ENCODE measurements at regions not wholly inside any gene's neighbourhood (a gene's known extent, or its start where the extent isn't known, plus 50 kb on each side); places are given as distances from the start of the nearest gene placed in this dataset.

DNA sequence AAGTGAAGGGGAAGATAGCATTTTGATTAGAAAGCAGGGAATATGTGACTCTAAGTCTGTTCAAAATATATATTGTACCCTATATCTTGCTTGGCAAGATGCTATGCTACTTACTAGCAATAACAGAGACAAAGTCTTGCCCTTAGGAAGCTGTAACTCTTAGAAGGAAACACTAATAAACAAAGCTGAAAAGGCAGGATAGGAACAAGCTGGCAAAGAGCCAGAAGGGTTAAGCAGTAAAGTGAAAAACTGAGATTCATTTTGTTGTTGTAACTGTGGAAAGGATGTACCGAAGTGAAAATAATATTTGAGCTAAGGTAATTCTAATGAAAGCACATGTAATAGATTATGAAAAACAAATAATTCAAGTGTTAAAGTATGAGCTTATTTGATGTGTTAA, 527.1 kb upstream of the FLRT2 start:
- Histone ChIP-seq H4K20me1 (replicated peaks; ENCODE audit: insufficient read depth) (no peaks in the 10 kb centered on the region), H2AFZ (no peak overlapping the region), H3K4me1 (ENCODE audit: insufficient read depth) (no peaks in the 10 kb centered on the region), H3K9me2 (ENCODE audit: insufficient read depth) (peaks cover 7% of the 10 kb centered on the region; the same call in 1 of the 2 replicates), H3K4me3 (no peak overlapping the region), H3K36me3 (ENCODE audit: insufficient read depth) (no peaks in the 10 kb centered on the region), H3K4me2 (no peak overlapping the region), H3F3A (replicated peaks; ENCODE audit: low read depth) (no peaks in the 10 kb centered on the region), H3K27ac (ENCODE audit: low read depth) (no peak overlapping the region), H3K79me2 (replicated peaks; ENCODE audit: insufficient read depth) (no peaks in the 10 kb centered on the region), H3K27me3 (ENCODE audit: insufficient read depth) (no peaks in the 10 kb centered on the region)
- Mint-ChIP-seq H3K27ac (no peak overlapping the region), H3K27me3 (ENCODE audit: insufficient read depth, low read depth, poor library complexity) (no peaks in the 10 kb centered on the region), H3K36me3 (ENCODE audit: low read depth) (no peaks in the 10 kb centered on the region), H3K4me3 (no peak overlapping the region), H3K4me1 (no peaks in the 10 kb centered on the region), H3K9me3 (no peaks in the 10 kb centered on the region)
- no peak for DNase-seq (ENCODE audit: low spot score)
- no peak for ATAC-seq
- TF ChIP-seq, protein P1, sequence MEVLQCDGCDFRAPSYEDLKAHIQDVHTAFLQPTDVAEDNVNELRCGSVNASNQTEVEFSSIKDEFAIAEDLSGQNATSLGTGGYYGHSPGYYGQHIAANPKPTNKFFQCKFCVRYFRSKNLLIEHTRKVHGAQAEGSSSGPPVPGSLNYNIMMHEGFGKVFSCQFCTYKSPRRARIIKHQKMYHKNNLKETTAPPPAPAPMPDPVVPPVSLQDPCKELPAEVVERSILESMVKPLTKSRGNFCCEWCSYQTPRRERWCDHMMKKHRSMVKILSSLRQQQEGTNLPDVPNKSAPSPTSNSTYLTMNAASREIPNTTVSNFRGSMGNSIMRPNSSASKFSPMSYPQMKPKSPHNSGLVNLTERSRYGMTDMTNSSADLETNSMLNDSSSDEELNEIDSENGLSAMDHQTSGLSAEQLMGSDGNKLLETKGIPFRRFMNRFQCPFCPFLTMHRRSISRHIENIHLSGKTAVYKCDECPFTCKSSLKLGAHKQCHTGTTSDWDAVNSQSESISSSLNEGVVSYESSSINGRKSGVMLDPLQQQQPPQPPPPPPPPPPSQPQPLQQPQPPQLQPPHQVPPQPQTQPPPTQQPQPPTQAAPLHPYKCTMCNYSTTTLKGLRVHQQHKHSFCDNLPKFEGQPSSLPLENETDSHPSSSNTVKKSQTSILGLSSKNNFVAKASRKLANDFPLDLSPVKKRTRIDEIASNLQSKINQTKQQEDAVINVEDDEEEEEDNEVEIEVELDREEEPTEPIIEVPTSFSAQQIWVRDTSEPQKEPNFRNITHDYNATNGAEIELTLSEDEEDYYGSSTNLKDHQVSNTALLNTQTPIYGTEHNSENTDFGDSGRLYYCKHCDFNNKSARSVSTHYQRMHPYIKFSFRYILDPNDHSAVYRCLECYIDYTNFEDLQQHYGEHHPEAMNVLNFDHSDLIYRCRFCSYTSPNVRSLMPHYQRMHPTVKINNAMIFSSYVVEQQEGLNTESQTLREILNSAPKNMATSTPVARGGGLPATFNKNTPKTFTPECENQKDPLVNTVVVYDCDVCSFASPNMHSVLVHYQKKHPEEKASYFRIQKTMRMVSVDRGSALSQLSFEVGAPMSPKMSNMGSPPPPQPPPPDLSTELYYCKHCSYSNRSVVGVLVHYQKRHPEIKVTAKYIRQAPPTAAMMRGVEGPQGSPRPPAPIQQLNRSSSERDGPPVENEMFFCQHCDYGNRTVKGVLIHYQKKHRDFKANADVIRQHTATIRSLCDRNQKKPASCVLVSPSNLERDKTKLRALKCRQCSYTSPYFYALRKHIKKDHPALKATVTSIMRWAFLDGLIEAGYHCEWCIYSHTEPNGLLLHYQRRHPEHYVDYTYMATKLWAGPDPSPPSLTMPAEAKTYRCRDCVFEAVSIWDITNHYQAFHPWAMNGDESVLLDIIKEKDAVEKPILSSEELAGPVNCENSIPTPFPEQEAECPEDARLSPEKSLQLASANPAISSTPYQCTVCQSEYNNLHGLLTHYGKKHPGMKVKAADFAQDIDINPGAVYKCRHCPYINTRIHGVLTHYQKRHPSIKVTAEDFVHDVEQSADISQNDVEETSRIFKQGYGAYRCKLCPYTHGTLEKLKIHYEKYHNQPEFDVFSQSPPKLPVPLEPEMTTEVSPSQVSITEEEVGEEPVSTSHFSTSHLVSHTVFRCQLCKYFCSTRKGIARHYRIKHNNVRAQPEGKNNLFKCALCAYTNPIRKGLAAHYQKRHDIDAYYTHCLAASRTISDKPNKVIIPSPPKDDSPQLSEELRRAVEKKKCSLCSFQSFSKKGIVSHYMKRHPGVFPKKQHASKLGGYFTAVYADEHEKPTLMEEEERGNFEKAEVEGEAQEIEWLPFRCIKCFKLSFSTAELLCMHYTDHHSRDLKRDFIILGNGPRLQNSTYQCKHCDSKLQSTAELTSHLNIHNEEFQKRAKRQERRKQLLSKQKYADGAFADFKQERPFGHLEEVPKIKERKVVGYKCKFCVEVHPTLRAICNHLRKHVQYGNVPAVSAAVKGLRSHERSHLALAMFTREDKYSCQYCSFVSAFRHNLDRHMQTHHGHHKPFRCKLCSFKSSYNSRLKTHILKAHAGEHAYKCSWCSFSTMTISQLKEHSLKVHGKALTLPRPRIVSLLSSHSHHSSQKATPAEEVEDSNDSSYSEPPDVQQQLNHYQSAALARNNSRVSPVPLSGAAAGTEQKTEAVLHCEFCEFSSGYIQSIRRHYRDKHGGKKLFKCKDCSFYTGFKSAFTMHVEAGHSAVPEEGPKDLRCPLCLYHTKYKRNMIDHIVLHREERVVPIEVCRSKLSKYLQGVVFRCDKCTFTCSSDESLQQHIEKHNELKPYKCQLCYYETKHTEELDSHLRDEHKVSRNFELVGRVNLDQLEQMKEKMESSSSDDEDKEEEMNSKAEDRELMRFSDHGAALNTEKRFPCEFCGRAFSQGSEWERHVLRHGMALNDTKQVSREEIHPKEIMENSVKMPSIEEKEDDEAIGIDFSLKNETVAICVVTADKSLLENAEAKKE (CRISPR knock-in tag; IDR thresholded peaks at IDR 0.05) = no peak
- TF ChIP-seq ZNF114 (CRISPR knock-in tag; IDR thresholded peaks at IDR 0.05) (no peak), EZH2phosphoT487 (IDR thresholded peaks at IDR 0.05; ENCODE audit: unreplicated experiment) (no peak), STAT1 (IDR thresholded peaks at IDR 0.05; ENCODE audit: unreplicated experiment) (no peak), EZH2 (IDR thresholded peaks at IDR 0.05; ENCODE audit: low read depth, unreplicated experiment) (no peak), JUNB (IDR thresholded peaks at IDR 0.05; ENCODE audit: unreplicated experiment) (no peak), POLR2AphosphoS5 (IDR thresholded peaks at IDR 0.05; ENCODE audit: low read depth) (no peak), NANOG (IDR thresholded peaks at IDR 0.05; ENCODE audit: borderline replicate concordance) (no peak), ZNF331 (CRISPR knock-in tag; IDR thresholded peaks at IDR 0.05; ENCODE audit: low read depth) (no peak), CREB1 (CRISPR knock-in tag; IDR thresholded peaks at IDR 0.05; ENCODE audit: low read depth) (no peak)
- TF ChIP-seq, protein P2, sequence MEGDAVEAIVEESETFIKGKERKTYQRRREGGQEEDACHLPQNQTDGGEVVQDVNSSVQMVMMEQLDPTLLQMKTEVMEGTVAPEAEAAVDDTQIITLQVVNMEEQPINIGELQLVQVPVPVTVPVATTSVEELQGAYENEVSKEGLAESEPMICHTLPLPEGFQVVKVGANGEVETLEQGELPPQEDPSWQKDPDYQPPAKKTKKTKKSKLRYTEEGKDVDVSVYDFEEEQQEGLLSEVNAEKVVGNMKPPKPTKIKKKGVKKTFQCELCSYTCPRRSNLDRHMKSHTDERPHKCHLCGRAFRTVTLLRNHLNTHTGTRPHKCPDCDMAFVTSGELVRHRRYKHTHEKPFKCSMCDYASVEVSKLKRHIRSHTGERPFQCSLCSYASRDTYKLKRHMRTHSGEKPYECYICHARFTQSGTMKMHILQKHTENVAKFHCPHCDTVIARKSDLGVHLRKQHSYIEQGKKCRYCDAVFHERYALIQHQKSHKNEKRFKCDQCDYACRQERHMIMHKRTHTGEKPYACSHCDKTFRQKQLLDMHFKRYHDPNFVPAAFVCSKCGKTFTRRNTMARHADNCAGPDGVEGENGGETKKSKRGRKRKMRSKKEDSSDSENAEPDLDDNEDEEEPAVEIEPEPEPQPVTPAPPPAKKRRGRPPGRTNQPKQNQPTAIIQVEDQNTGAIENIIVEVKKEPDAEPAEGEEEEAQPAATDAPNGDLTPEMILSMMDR (conservative IDR thresholded peaks at IDR 0.05; ENCODE audit: low read depth in 2 of 2) = no peak
- TF ChIP-seq, protein P3, sequence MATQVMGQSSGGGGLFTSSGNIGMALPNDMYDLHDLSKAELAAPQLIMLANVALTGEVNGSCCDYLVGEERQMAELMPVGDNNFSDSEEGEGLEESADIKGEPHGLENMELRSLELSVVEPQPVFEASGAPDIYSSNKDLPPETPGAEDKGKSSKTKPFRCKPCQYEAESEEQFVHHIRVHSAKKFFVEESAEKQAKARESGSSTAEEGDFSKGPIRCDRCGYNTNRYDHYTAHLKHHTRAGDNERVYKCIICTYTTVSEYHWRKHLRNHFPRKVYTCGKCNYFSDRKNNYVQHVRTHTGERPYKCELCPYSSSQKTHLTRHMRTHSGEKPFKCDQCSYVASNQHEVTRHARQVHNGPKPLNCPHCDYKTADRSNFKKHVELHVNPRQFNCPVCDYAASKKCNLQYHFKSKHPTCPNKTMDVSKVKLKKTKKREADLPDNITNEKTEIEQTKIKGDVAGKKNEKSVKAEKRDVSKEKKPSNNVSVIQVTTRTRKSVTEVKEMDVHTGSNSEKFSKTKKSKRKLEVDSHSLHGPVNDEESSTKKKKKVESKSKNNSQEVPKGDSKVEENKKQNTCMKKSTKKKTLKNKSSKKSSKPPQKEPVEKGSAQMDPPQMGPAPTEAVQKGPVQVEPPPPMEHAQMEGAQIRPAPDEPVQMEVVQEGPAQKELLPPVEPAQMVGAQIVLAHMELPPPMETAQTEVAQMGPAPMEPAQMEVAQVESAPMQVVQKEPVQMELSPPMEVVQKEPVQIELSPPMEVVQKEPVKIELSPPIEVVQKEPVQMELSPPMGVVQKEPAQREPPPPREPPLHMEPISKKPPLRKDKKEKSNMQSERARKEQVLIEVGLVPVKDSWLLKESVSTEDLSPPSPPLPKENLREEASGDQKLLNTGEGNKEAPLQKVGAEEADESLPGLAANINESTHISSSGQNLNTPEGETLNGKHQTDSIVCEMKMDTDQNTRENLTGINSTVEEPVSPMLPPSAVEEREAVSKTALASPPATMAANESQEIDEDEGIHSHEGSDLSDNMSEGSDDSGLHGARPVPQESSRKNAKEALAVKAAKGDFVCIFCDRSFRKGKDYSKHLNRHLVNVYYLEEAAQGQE (IDR thresholded peaks at IDR 0.05; ENCODE audit: unreplicated experiment) = no peak
- TF ChIP-seq, protein P4, sequence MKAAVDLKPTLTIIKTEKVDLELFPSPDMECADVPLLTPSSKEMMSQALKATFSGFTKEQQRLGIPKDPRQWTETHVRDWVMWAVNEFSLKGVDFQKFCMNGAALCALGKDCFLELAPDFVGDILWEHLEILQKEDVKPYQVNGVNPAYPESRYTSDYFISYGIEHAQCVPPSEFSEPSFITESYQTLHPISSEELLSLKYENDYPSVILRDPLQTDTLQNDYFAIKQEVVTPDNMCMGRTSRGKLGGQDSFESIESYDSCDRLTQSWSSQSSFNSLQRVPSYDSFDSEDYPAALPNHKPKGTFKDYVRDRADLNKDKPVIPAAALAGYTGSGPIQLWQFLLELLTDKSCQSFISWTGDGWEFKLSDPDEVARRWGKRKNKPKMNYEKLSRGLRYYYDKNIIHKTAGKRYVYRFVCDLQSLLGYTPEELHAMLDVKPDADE (IDR thresholded peaks at IDR 0.05) = no peak

Data from GM23338 (cell line).